Vagina (tissue), 2 donors: ENCODE measurements at regions not wholly inside any gene's neighbourhood (a gene's known extent, or its start where the extent isn't known, plus 50 kb on each side); places are given as distances from the start of the nearest gene placed in this dataset.

Experiments
- CTCF ChIP-seq, 3 experiments: fragments of 450-650 bp in 2 of 3; fragments of 200-600 bp in 1 of 3; sonication (generic) in 1 of 3; IDR thresholded peaks; one replicate each; pipeline ENCODE4 v1.5.1; 2017 to 2019; ENCODE audit warnings: antibody characterized with exemption in 3 of 3, mild to moderate bottlenecking in 2 of 3, moderate library complexity in 2 of 3
- POLR2A ChIP-seq, 2 donors: fragments of 450-650 bp; IDR thresholded peaks; one replicate each; pipeline ENCODE4 v1.6.1; 2017; ENCODE audit warnings: antibody characterized with exemption in 2 of 2, mild to moderate bottlenecking in 2 of 2, moderate library complexity in 2 of 2
- POLR2AphosphoS5 ChIP-seq, 2 donors: sonication (generic); formaldehyde crosslinking; IDR thresholded peaks; one replicate each; pipeline ENCODE4 v1.9.0; 2017; ENCODE audit warnings: antibody characterized with exemption in 2 of 2, mild to moderate bottlenecking in 2 of 2, low read depth in 1 of 2; ENCODE audit not compliant: insufficient read depth in 1 of 2

GRCh38 chr11:36928621-36929020, 330.6 kb upstream of the RAG2 start:
- no peak for TF ChIP-seq CTCF (IDR thresholded peaks at IDR 0.05)
- TF ChIP-seq POLR2A (IDR thresholded peaks at IDR 0.05), result no peak
- TF ChIP-seq POLR2AphosphoS5 (IDR thresholded peaks at IDR 0.05; ENCODE audit: insufficient read depth in 1 of 2, low read depth in 1 of 2), result no peak
